IPS-NIHi11 (cell line): ENCODE measurements at regions not wholly inside any gene's neighbourhood (a gene's known extent, or its start where the extent isn't known, plus 50 kb on each side); places are given as distances from the start of the nearest gene placed in this dataset.

Experiments
- DNase-seq: peaks from one replicate; pipeline ENCODE4 v3.0.0; 2012; ENCODE audit warnings: mixed read lengths, low spot score

DNA sequence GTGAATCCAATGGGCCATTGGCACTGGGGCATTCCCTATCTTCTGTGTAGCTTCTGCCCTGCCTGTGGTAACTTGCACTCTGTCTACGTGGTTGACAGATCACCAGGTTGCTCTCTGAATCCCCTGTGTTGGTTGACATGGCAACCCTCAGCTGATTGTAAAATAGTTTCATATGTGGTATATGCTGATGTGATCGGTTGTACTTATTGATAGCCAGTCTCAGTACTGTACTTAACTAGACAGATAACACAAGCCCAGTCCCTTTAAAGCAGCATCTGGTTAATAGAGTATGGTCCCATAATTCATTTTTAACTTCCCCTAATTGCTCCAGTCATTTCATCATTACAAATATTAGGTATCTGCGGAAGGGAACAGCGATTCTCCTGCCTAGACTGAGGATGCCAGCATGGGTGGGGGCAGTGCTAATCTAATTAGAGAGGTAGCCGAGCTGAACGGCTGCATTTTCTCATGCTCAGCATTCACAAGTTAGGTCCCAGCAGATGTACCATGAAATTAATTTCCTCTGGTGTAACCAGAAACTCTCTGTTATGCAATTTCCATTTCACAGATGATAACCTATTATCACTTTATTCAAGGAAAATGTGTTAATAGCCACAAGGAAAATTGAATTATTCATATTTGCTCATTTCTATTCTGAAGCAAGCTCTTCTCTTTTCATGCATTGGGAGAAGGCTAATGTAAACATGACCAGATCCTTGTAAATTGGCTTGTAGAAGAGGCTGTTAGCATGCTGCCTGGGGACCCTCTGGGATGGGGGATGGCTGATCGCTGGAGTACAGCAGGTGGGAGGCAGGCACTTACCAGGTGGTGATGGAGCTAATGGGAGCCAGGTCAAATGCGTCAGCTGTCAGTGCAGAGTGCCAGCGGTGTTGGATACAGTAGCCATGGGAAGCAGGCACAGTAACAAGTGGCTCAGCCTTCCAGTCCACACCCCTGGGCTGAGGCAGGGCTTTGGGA is 608.3 kb downstream of the GALR1 start:
- DNase-seq, result no peak

DNA sequence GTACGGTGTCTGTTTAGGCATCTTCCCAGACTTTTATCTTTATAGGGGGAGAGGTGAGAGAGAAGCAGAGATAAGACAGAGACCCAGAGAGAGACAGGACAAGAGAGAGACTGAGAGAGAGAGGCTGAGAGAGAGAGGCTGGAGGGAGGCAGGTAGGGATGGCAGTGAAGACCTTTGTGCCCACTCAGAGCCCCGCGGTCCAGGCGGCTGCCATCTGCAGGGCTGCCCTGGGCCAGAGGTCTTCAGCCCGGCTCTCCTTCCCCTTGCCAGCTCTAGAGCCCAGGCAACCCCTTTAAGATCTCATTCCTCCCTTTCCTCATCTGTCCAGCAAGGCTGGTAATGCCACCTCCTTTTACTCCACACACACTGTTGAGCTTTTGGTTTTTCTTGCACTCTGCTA is 610.0 kb downstream of the GALR1 start:
- DNase-seq, result no peak

DNA sequence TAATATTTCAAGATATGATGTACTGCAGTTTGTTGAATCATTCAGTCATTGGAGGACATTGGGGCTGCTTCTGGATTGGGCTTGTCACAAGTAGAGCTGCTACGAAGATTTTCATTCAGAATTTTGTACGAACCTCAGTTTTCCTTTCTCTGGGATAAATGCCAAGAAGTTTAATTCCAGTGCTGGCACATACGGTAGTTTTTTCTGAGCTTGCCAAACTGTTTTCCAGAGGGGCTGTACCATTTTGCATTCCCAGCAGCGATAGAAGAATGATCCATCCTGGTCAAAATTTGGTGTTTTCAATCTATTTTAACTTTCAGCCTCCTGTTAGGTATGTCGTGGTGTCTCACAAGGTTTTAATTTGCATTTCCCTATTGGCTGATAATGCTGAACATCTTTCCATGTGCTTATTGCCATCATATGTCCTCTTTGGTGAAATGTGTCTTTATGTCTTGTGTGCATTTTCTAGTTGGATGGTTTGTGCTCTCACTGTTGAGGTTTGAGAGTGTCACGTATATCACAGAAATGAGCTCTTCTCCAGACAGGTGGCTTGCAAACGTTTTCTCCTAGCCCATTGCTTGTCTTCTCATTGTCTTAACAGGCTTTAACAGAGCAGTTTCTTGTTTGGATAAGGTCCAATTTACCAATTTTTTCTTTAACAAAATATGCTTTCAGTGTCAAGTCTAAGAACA is 612.6 kb downstream of the GALR1 start:
- no peak for DNase-seq

DNA sequence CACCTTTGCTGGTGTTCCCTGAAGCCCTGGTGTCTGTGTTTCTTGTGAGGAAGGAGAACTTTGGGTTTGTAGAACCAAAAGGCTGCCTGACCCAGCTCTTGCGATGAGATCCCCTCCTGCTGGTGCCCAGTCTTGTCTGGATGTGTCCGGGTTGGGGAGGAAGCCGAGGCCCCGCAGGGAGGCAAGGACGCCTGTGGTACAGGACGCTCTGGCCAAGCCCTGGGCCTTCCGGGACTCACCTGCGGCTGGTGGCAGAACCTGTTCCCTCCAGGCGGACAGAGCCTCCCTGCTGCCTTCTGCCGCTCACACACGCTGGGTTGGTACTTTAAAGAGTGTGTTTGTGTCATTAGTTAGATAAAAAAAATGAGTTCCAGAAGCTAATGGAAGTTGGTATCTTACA is 616.2 kb downstream of the GALR1 start:
- no peak for DNase-seq

DNA sequence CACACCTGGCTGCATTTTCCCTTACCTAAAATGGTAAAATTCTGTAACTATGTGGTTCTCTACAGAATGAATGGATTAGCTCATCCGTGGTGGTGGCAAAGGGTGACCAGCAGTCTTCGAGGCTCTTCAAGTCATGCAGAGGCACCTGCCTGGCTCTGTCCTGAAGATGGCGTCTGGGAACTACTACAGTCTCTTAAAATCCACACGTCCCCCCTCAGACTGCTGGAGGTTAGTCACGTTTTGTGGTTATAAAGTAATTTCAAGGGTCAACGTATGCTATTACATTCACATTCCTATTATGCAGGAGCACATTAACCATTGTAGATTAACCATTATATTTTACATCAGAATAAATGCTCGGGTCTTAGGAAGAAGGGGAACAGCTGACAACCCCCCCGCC is 616.7 kb downstream of the GALR1 start:
- DNase-seq, result no peak

DNA sequence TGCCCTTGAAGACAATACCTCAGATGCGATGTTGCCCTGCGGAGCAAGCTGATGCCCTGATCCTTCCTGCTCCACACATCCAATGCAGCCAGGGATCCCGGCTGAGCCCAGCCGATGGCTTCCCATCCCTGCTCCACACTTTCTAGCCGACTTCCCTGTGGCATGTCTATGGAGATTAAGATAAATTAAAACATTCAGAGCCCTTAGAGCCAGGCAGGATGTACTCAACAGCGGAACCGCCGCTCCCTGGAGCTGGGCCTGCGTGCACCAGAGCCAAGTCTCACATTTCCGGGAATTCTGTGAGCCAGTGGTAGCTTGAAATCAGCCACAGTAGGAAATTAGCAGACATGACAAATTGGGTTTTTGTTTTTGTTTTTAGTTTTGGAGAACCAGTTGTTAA is 620.6 kb downstream of the GALR1 start:
- DNase-seq, result no peak

DNA sequence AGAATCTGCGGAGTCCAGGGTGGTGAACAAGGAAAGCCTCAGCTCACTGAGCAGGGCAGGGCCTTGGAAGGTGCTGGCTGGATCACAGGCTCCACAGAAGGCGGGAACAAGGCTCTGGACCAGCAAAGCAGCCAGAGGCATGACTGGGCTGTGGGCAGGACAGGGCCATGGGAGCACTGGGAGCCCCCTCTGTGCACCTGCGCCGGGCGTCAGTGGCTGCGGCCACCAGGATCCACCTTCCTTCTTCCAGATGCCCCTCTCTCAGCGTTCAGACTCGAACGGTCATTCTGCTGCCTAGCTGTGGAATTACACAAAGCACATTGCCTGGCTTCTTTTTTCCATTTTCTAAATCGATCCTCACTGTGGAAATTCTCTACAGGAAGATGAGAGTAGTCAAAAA is 621.2 kb downstream of the GALR1 start:
- no peak for DNase-seq

DNA sequence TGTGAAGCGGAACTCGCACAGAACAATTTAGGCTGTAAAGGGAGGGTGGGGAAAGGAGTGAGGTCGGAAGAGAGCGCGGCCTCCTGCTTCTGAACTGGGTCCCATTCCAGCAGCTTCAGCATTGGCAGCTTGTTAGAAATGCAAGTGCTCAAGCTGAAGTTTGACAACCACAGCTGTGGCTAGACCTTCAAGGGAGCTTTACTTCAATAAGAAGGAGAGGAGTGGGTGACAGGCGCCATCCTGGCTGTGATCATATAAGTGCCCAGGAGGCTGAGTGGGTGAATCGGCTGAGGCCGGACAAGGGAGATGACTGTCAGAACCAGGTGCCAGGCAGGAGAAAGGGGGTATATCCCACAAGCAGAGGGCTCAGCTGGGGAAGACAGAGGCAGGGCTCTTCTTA is 622.5 kb downstream of the GALR1 start:
- DNase-seq, result no peak

DNA sequence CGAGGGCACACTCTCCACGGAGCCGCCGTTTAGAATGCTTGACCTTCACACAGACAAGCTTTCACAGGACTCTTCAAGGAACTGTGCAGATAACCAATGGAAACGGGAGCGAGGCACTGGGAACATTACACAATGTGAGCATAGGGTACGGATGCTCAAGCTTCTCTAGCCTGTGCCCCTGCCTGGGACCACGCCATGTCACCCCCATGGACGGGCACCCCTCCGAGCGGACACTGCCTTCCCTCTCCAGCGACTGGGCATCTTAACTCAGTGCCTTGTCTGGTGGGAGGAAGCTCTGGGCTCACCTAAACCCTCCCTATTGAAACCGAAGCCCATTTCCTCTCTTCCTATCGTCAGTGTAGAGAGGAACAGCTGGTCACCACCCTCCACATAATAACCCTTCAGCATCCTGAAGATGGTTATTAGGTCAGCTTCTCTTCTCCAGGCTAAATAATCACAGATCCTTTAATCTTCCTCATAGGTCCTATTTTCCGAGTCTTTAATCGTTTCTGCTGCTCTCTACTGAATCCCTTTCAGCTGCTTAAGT is 626.7 kb downstream of the GALR1 start:
- DNase-seq, result no peak

DNA sequence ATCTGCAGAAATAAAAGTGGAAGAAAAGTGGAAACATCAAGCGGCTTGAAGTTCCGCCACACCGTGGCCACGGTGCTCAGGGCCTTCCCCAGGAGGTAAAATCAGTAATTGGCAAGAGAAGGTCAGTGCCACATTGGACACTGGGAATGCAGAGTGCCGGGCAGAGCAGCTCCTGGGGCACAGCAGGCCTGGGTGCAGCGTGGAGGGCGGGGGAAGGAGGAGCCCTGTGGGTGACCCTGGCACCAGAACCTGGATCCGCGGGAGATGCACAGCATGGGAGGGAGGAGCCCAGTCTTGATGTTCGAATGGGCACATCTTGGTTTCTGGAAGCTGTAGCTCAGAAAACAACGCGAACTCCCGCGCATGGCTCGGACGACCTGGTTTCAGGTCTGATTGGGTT is 630.2 kb downstream of the GALR1 start:
- no peak for DNase-seq

DNA sequence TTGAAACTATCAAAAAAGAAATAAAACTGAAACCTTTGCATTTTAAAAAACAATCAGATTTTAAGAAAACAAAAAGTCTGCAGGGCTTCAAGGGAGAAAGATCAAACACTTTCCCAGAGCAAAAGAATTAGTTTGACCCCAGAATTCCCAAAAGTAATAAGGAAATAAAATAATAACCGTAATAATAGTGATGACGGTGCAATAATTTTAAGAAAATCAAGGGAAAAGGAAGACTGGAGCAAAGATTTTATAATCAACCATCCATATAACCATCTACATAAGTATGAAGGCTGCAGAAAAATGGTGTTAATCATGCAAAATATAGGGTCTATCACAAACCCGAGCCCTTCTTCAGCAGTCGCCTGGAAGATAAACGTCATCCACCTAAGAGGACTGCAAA is 634.8 kb downstream of the GALR1 start:
- no peak for DNase-seq

DNA sequence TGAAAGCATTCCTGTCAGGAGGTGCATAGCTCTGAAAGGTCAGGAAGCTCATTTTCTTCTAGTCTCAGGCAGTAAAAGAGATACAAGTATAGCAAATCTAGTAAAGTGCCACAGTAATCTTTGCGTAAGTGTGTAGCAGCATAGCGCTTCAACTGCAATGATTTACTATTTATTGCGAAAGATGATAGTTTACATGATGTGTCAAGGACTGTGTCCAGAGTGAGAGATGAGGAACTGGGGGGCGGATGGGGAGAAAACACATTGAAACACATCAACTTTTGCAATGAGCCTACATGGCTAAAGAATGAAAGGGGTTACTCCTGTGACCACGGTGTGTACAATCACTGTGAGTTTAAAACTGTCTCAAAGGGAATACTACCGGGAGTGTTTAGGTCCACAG is 644.4 kb downstream of the GALR1 start:
- DNase-seq, result no peak

DNA sequence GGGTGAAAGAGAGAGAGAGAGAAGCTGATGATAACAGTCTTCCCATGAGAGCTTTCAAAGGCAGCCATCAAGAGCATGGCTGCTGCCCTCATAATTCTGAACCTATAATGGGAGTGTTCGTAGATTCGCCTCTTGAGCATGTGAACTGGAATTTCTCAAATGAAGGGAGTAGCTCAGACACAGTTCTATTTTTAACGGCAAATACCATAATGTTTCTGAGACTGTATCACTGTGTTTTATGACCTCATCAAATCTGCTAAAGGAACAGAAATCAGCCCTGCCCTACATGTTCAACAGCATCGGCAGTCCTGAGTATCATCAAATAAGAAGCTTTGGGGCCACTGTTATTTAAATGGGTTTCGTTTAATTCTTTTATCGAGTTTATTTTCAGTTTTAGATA is 645.6 kb downstream of the GALR1 start:
- no peak for DNase-seq

DNA sequence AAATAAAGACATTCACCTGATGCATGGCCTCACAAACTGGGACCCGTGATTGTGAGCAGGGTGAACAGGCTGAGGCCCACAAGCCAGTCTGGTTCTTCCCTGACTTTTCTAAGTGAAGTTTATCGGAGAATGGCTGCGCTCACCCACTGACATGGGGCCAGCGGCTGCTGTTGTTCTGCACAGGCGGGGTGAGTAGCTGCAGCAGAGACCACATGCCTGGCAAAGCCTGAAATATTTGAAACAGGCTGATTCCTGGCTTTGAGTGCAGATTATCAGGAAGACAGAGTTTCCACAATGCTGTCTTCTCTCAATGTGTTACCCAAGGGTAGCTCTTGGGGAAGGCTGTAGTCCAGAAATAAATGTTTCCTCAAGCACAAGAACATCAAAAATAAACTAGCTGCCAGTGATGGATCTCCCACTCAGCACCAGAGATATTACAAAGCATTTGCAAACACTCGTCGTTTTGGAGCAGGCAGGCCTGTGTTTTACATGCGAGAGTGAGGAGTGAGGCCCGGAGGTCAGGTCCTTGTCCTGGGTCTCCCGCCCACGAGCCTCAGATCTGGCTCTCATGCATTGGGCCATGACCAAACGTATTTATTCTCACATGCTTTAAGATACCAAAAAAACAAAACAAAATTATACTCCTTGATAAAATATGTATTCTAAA is 647.1 kb downstream of the GALR1 start:
- no peak for DNase-seq

DNA sequence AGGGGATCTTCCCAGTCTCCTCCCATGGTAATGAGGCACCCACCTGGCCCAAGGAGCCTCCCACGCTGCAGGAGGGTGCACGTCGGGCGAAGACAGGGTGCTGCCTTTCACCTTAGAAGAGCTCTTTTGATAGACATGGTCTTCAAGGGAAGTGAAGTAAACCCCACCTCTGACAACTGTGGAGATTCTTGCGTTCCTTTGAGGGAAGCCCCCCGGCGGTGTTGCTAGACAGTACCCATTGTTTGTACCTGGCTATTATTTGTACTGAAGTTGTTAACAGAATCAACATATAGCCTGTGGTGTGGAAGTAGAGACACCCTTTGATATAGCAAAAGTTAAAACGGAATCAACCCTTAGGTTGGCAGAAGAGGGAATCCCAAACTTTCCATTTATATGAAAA is 648.0 kb downstream of the GALR1 start:
- DNase-seq, result no peak

DNA sequence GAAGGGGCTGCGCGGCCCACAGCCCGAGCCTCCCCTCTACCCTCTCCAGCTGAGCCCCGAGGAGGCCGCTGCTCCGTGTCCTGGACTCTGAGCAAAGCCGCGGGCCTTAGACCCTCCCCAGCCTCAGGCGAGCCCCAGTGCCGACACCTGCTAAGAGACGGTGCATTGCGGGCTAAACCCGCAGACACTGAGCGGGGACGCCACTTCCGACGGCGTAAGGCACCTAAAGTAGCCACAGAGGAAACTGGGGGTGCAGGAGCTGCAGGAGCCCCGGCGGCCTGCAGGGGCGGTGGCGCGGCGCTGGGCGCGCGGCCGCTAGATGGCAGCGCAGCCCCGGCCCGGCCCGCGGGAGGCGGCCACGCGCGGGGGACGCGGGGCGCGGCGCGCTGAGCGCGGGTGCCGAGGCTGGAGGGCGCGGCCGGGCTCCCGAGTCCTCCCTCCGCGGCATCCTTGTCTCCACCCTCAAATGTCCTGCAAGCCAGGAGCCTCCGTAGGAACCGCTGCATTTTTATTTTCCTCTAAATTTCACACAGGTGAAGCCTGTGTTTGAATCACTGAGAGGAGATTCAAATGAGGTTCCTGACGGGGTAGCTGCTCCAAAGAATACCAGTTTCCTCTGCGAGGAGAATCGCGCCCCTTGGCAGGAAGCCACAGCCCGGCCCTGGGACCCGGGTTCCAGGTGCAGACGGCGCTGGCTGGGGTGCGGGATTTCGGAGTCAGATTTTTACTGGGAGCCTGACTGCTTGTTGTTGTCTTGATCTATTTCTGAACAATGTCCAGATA is 650.5 kb downstream of the GALR1 start:
- peak; percentile 87 for DNase-seq

DNA sequence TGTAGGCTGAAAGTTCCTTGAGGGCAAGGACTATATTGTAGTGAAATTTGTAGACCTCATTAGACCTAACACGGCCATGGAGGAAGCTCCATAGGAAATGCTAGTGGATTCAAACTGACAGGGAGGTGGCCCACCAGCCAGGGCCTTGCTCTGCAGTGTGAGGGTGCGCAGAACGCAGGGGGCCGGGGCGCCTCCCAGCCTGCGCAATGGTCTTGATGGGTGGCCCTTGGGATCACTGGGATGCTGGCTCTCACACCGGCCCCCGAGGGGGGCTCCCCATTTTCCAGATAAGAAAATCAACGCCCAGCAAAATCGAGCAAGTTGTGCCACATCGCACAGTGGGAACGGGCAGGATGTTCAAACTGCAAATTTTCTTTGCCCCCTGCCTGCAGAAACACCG is 655.4 kb downstream of the GALR1 start:
- DNase-seq, result no peak

DNA sequence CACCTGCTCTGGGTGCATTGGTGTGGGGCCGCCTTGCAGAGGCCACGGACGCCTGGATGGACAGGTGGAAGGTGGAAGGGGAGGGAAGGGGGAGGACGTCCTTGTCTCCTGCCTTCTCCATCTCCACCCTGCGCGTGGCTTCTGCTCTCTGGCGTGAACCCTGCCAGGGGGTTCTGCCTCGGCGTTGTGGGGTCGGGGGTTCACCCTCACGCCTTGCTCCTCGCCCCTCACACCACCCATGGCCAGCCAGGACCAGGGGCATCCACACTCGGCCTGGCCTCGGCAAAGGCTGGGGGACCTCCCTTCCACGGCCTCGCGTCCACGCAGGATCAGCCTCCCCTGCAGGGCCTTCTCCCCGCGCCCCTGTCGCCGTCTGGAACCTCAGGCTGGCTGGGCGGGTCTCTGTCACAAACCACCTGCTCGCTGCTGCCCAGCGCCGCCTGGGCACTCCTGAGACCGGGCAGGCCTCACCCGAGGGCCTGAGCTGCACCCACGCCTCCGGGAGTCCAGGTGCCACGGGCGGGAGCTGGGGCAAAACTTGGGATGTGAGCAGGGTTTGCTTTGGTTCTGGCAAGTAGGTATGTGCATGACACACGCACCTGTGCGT is 655.9 kb downstream of the GALR1 start:
- DNase-seq, result no peak

DNA sequence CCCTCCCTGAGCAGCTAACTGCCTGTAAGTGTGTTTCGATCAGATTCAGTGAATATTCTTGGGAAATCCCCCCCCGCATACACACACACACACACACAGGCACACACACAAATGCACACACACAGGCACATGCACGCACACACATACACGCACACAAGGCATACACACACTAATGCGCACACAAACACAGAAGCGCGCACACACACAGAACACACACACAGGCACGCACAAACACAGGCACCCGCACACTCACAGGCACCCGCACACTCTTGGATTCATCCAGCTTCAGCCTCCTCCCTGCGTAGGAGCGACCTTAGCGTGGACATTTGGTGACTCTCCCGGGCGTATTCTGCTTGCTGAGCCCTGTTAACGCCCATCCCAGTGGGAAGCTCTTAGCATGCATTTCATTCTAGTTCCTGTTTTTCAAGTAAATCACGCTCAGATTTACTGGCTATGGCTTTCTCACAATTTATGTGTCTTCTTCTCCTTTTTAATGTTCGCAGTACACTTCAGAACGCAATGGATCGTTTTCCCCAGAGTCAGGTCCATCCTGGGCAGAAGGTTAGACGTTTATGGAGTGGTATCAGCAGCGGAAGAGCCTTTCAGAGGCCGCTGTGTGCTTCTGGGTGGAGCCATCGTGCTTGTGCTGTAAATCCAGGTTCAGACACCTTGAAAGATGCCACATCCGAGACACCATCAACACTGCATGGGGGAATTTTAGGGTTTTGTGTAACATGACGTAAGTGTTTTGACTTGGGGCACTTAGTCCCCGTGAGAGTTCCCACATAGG is 656.6 kb downstream of the GALR1 start:
- DNase-seq, result no peak

DNA sequence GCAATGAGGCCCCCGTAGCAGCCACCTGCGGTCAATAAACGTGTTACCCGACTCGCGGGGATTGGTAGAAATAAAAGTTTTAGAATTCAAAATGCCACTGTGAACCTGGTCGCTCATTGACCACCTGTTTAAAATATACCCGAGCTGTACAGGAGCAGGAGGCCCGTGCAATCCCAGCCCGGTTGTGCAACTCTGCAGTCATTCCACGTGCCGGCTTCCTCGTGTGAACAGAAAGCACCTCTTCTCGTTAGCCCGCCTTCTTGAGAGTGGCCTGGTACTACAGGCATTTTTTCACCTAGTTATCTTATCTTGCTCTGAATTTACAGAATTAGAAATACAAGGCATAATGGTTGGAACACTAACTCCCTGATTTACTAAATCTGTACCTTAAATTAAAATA is 660.7 kb downstream of the GALR1 start:
- no peak for DNase-seq
